ENCODE measurements at regions not wholly inside any gene's neighbourhood (a gene's known extent, or its start where the extent isn't known, plus 50 kb on each side); places are given as distances from the start of the nearest gene placed in this dataset.

DNA sequence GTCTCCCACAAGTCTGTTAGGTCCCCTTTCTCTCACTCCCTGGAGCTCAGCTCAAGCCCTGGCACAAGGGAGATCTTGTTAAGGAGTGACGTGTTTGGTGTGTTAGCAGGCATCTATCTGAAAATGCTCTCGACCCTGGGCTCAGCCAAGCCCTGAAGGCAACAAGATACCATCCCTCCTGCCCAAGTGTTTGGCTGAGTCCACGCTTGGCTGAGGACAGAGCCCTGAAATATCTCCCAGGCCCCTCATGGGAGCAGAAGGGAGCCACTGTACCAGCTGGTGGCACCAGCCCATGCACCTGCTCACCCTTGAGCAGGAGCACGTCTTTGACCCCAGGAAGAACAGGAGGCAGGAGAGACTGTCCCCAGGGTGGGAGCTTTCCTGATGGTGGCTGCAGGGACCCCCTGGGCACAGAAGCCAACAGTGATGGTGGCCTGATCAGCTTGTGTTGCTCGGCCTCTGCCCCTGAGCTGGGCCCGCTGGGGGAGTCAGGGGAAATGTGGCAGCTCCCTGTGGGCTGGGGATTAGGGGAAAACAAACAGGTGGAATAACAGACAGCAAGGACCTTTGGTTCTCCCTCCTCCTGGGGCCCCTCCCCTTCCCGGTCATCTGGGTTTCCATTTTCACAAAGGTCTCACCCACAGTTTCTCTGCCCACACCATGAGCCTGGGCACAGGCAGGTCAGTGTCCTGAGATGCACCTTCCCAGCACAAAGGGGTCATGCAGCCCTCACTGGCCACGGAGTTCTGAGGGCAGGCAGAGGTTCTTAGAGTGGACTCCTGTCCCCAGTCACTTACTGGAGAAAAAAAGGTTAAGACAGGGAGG is 91.6 kb downstream of the RHOB start (continued):
- TF ChIP-seq HMG20B (CRISPR knock-in tag; conservative IDR thresholded peaks at IDR 0.05) (peak; percentile 21; the same call in 1 of the 2 replicates), GLI4 (CRISPR knock-in tag; IDR thresholded peaks at IDR 0.05; ENCODE audit: borderline replicate concordance) (peak; percentile 21; the same call in 1 of the 2 replicates), HNF4A (CRISPR knock-in tag; IDR thresholded peaks at IDR 0.05) (peak; percentile 84), ZBTB21 (CRISPR knock-in tag; IDR thresholded peaks at IDR 0.05) (no peak; the same call in 1 of the 2 replicates), MTF2 (CRISPR knock-in tag; IDR thresholded peaks at IDR 0.05; ENCODE audit: borderline replicate concordance) (no peak), HNF4G (IDR thresholded peaks at IDR 0.05; ENCODE audit: borderline replicate concordance, low read depth, low read length) (peak; percentile 93), HNF4G (CRISPR knock-in tag; IDR thresholded peaks at IDR 0.05; ENCODE audit: borderline replicate concordance, low read depth) (peak; percentile 79), RBFOX2 (IDR thresholded peaks at IDR 0.05; ENCODE audit: low read depth, low read length) (peak; percentile 79), BCL3 (CRISPR knock-in tag; IDR thresholded peaks at IDR 0.05) (peak; percentile 54; the same call in 1 of the 2 replicates), RAD21 (CRISPR knock-in tag; IDR thresholded peaks at IDR 0.05) (peak; percentile 11; the same call in 1 of the 2 replicates), SP4 (CRISPR knock-in tag; IDR thresholded peaks at IDR 0.05) (peak; percentile 61; the same call in 1 of the 2 replicates), ZZZ3 (CRISPR knock-in tag; IDR thresholded peaks at IDR 0.05; ENCODE audit: borderline replicate concordance) (peak; percentile 50), PHF8 (CRISPR knock-in tag; IDR thresholded peaks at IDR 0.05) (peak; percentile 14; the same call in 1 of the 2 replicates), GATAD2A (CRISPR knock-in tag; IDR thresholded peaks at IDR 0.05) (peak; percentile 95), RFX3 (CRISPR knock-in tag; IDR thresholded peaks at IDR 0.05) (no peak), ZC3H13 (CRISPR knock-in tag; IDR thresholded peaks at IDR 0.05) (peak; percentile 19; the same call in 1 of the 2 replicates), ZNF790 (CRISPR knock-in tag; IDR thresholded peaks at IDR 0.05; ENCODE audit: borderline replicate concordance) (no peak), ATM (IDR thresholded peaks at IDR 0.05; ENCODE audit: borderline replicate concordance) (no peak), MIER3 (CRISPR knock-in tag; IDR thresholded peaks at IDR 0.05; ENCODE audit: borderline replicate concordance) (peak; percentile 33; the same call in 1 of the 2 replicates), ZNF274 (CRISPR knock-in tag; IDR thresholded peaks at IDR 0.05) (peak; percentile 92)
- TF ChIP-seq, protein P1, sequence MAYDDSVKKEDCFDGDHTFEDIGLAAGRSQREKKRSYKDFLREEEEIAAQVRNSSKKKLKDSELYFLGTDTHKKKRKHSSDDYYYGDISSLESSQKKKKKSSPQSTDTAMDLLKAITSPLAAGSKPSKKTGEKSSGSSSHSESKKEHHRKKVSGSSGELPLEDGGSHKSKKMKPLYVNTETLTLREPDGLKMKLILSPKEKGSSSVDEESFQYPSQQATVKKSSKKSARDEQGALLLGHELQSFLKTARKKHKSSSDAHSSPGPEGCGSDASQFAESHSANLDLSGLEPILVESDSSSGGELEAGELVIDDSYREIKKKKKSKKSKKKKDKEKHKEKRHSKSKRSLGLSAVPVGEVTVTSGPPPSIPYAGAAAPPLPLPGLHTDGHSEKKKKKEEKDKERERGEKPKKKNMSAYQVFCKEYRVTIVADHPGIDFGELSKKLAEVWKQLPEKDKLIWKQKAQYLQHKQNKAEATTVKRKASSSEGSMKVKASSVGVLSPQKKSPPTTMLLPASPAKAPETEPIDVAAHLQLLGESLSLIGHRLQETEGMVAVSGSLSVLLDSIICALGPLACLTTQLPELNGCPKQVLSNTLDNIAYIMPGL (CRISPR knock-in tag; IDR thresholded peaks at IDR 0.05; ENCODE audit: borderline replicate concordance in 1 of 2, low read depth in 1 of 2), result peak; percentile 53 to 65; a peak in 2 of 4 replicates
- TF ChIP-seq, protein P2, sequence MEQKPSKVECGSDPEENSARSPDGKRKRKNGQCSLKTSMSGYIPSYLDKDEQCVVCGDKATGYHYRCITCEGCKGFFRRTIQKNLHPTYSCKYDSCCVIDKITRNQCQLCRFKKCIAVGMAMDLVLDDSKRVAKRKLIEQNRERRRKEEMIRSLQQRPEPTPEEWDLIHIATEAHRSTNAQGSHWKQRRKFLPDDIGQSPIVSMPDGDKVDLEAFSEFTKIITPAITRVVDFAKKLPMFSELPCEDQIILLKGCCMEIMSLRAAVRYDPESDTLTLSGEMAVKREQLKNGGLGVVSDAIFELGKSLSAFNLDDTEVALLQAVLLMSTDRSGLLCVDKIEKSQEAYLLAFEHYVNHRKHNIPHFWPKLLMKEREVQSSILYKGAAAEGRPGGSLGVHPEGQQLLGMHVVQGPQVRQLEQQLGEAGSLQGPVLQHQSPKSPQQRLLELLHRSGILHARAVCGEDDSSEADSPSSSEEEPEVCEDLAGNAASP (CRISPR knock-in tag; IDR thresholded peaks at IDR 0.05; ENCODE audit: borderline replicate concordance), result peak; percentile 100
- TF ChIP-seq, protein P3, sequence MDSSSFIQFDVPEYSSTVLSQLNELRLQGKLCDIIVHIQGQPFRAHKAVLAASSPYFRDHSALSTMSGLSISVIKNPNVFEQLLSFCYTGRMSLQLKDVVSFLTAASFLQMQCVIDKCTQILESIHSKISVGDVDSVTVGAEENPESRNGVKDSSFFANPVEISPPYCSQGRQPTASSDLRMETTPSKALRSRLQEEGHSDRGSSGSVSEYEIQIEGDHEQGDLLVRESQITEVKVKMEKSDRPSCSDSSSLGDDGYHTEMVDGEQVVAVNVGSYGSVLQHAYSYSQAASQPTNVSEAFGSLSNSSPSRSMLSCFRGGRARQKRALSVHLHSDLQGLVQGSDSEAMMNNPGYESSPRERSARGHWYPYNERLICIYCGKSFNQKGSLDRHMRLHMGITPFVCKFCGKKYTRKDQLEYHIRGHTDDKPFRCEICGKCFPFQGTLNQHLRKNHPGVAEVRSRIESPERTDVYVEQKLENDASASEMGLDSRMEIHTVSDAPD (CRISPR knock-in tag; IDR thresholded peaks at IDR 0.05), result peak; percentile 21; the same call in 1 of the 2 replicates

All from HepG2 (cell line).